ENCODE measurements at regions not wholly inside any gene's neighbourhood (a gene's known extent, or its start where the extent isn't known, plus 50 kb on each side); places are given as distances from the start of the nearest gene placed in this dataset.

DNA sequence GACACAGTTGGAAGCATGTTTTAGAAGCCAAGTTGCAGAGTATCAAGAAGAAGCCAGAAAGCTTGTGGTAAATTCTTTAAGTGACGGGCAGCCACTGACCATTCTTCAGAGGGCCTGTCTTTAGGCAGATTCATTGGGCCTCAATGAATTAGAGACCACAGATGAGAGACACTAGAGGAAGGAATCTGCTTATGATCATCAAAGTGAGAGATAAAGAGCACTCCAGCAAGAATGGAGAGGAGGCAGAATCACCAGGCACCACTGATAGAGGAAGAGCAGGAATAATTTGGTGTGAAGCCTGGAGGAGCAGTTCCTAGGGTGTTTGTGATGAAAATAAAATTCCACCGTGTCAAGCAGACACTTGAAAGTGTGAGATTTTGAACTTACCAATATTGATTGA, 365.9 kb upstream of the SLC30A5 start:
- H3K9me3 ChIP-seq (ENCODE audit: control insufficient read depth, insufficient read depth, low read depth, low read length), result no peaks in the 10 kb centered on the region
- no peaks in the 10 kb centered on the region for H3K4me1 ChIP-seq (ENCODE audit: control insufficient read depth, insufficient read depth, low read length)
- no peak overlapping the region for H3K27ac ChIP-seq (ENCODE audit: low read depth, low read length)
- no peaks in the 10 kb centered on the region for H3K36me3 ChIP-seq (ENCODE audit: control insufficient read depth, insufficient read depth, low read length)
- no peak overlapping the region for H3K4me3 ChIP-seq (ENCODE audit: low read depth, low read length)
- no peaks in the 10 kb centered on the region for H3K27me3 ChIP-seq (ENCODE audit: control insufficient read depth, insufficient read depth, low read length)
- H3K9ac ChIP-seq (ENCODE audit: low read length), result no peak overlapping the region

- H3K27me3 ChIP-seq (ENCODE audit: control insufficient read depth, insufficient read depth, low read length), result no peaks in the 10 kb centered on the region
These were observed 364.1 kb upstream of the SLC30A5 start for GRCh38 chr5:68729678-68730077.

GRCh38 chr5:68730220-68730978, 363.4 kb upstream of the SLC30A5 start:
- H3K9ac ChIP-seq (ENCODE audit: low read length), result no peak overlapping the region
- H3K4me1 ChIP-seq (ENCODE audit: control insufficient read depth, insufficient read depth, low read length), result no peaks in the 10 kb centered on the region
- H3K4me3 ChIP-seq (ENCODE audit: low read depth, low read length), result no peak overlapping the region
- no peaks in the 10 kb centered on the region for H3K9me3 ChIP-seq (ENCODE audit: control insufficient read depth, insufficient read depth, low read depth, low read length)
- no peaks in the 10 kb centered on the region for H3K27me3 ChIP-seq (ENCODE audit: control insufficient read depth, insufficient read depth, low read length)
- H3K36me3 ChIP-seq (ENCODE audit: control insufficient read depth, insufficient read depth, low read length), result no peaks in the 10 kb centered on the region
- H3K27ac ChIP-seq (ENCODE audit: low read depth, low read length), result no peak overlapping the region

More at GRCh38 chr5:68729678-68730077, 364.1 kb upstream of the SLC30A5 start:
- H3K4me3 ChIP-seq (ENCODE audit: low read depth, low read length), result no peak overlapping the region
- no peak overlapping the region for H3K9ac ChIP-seq (ENCODE audit: low read length)
- no peaks in the 10 kb centered on the region for H3K4me1 ChIP-seq (ENCODE audit: control insufficient read depth, insufficient read depth, low read length)
- H3K27ac ChIP-seq (ENCODE audit: low read depth, low read length), result no peak overlapping the region
- no peaks in the 10 kb centered on the region for H3K9me3 ChIP-seq (ENCODE audit: control insufficient read depth, insufficient read depth, low read depth, low read length)
- no peaks in the 10 kb centered on the region for H3K36me3 ChIP-seq (ENCODE audit: control insufficient read depth, insufficient read depth, low read length)

GRCh38 chr5:68730979-68731654, 362.7 kb upstream of the SLC30A5 start:
- Histone ChIP-seq H3K27me3 (ENCODE audit: control insufficient read depth, insufficient read depth, low read length) (no peaks in the 10 kb centered on the region), H3K27ac (ENCODE audit: low read depth, low read length) (no peak overlapping the region), H3K9ac (ENCODE audit: low read length) (no peak overlapping the region), H3K4me3 (ENCODE audit: low read depth, low read length) (no peak overlapping the region), H3K4me1 (ENCODE audit: control insufficient read depth, insufficient read depth, low read length) (no peaks in the 10 kb centered on the region), H3K36me3 (ENCODE audit: control insufficient read depth, insufficient read depth, low read length) (no peaks in the 10 kb centered on the region), H3K9me3 (ENCODE audit: control insufficient read depth, insufficient read depth, low read depth, low read length) (no peaks in the 10 kb centered on the region)

DNA sequence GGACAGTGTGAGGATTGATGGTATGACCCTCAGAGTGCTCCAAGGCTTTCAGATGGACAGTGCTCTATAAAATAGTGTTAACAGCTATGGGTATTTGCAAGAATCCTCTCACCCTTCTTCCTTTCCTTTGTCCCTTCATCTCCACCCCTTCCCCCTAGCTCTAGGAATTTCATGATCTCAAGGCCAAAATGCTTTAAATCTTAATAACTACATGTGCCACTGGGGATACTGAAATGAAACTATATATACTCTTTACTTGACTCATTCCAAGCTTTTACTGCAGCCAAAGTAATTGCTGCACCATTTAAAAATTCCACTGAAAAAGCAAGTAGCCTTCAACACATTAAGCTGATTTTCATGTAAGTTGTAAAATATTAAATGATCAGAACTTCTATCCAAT, 361.6 kb upstream of the SLC30A5 start:
- Histone ChIP-seq H3K27ac (ENCODE audit: low read depth, low read length) (no peak overlapping the region), H3K9ac (ENCODE audit: low read length) (no peak overlapping the region), H3K27me3 (ENCODE audit: control insufficient read depth, insufficient read depth, low read length) (no peaks in the 10 kb centered on the region), H3K4me1 (ENCODE audit: control insufficient read depth, insufficient read depth, low read length) (no peaks in the 10 kb centered on the region), H3K9me3 (ENCODE audit: control insufficient read depth, insufficient read depth, low read depth, low read length) (no peaks in the 10 kb centered on the region), H3K4me3 (ENCODE audit: low read depth, low read length) (no peak overlapping the region), H3K36me3 (ENCODE audit: control insufficient read depth, insufficient read depth, low read length) (no peaks in the 10 kb centered on the region)

DNA sequence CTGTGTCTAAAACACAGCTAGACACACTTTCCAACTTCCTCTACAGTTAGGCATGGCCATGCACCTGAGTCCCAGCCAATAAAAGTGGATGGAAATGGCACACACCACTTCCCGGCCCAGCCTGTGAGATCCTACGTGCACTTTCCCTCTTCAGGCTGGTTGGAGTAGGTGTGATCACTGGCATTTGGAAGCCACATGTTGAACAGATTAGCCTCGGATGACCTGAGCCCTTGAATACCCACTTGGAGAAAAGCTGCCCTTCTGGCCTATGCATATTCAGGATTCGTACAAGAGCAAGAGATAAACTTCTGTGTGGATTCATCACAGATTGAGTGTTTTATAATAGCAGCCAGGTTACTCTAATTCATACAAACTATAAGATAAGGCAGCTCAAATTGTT, 359.0 kb upstream of the SLC30A5 start:
- H3K36me3 ChIP-seq (ENCODE audit: control insufficient read depth, insufficient read depth, low read length), result no peaks in the 10 kb centered on the region
- H3K9me3 ChIP-seq (ENCODE audit: control insufficient read depth, insufficient read depth, low read depth, low read length), result no peaks in the 10 kb centered on the region
- no peak overlapping the region for H3K27ac ChIP-seq (ENCODE audit: low read depth, low read length)
- no peaks in the 10 kb centered on the region for H3K27me3 ChIP-seq (ENCODE audit: control insufficient read depth, insufficient read depth, low read length)
- no peak overlapping the region for H3K9ac ChIP-seq (ENCODE audit: low read length)
- no peaks in the 10 kb centered on the region for H3K4me1 ChIP-seq (ENCODE audit: control insufficient read depth, insufficient read depth, low read length)
- no peak overlapping the region for H3K4me3 ChIP-seq (ENCODE audit: low read depth, low read length)

- H3K36me3 ChIP-seq (ENCODE audit: control insufficient read depth, insufficient read depth, low read length), result no peaks in the 10 kb centered on the region
- H3K4me1 ChIP-seq (ENCODE audit: control insufficient read depth, insufficient read depth, low read length), result no peaks in the 10 kb centered on the region
- no peak overlapping the region for H3K4me3 ChIP-seq (ENCODE audit: low read depth, low read length)
- no peaks in the 10 kb centered on the region for H3K9me3 ChIP-seq (ENCODE audit: control insufficient read depth, insufficient read depth, low read depth, low read length)
- no peaks in the 10 kb centered on the region for H3K27me3 ChIP-seq (ENCODE audit: control insufficient read depth, insufficient read depth, low read length)
- H3K27ac ChIP-seq (ENCODE audit: low read depth, low read length), result no peak overlapping the region
- no peak overlapping the region for H3K9ac ChIP-seq (ENCODE audit: low read length)
These were observed 355.6 kb upstream of the SLC30A5 start for GRCh38 chr5:68738236-68738635.

- Histone ChIP-seq H3K4me3 (ENCODE audit: low read depth, low read length) (no peak overlapping the region), H3K27ac (ENCODE audit: low read depth, low read length) (no peak overlapping the region), H3K36me3 (ENCODE audit: control insufficient read depth, insufficient read depth, low read length) (no peaks in the 10 kb centered on the region), H3K4me1 (ENCODE audit: control insufficient read depth, insufficient read depth, low read length) (no peaks in the 10 kb centered on the region), H3K27me3 (ENCODE audit: control insufficient read depth, insufficient read depth, low read length) (no peaks in the 10 kb centered on the region), H3K9ac (ENCODE audit: low read length) (no peak overlapping the region), H3K9me3 (ENCODE audit: control insufficient read depth, insufficient read depth, low read depth, low read length) (no peaks in the 10 kb centered on the region)
These were observed 355.0 kb upstream of the SLC30A5 start for GRCh38 chr5:68738841-68739240.

GRCh38 chr5:68739752-68740151, 354.1 kb upstream of the SLC30A5 start:
- H3K36me3 ChIP-seq (ENCODE audit: control insufficient read depth, insufficient read depth, low read length), result no peaks in the 10 kb centered on the region
- H3K9ac ChIP-seq (ENCODE audit: low read length), result no peak overlapping the region
- no peaks in the 10 kb centered on the region for H3K27me3 ChIP-seq (ENCODE audit: control insufficient read depth, insufficient read depth, low read length)
- H3K4me1 ChIP-seq (ENCODE audit: control insufficient read depth, insufficient read depth, low read length), result no peaks in the 10 kb centered on the region
- no peak overlapping the region for H3K4me3 ChIP-seq (ENCODE audit: low read depth, low read length)
- H3K9me3 ChIP-seq (ENCODE audit: control insufficient read depth, insufficient read depth, low read depth, low read length), result no peaks in the 10 kb centered on the region
- no peak overlapping the region for H3K27ac ChIP-seq (ENCODE audit: low read depth, low read length)

- H3K4me3 ChIP-seq (ENCODE audit: low read depth, low read length), result no peak overlapping the region
- no peaks in the 10 kb centered on the region for H3K27me3 ChIP-seq (ENCODE audit: control insufficient read depth, insufficient read depth, low read length)
- H3K9me3 ChIP-seq (ENCODE audit: control insufficient read depth, insufficient read depth, low read depth, low read length), result no peaks in the 10 kb centered on the region
- H3K27ac ChIP-seq (ENCODE audit: low read depth, low read length), result no peak overlapping the region
- H3K4me1 ChIP-seq (ENCODE audit: control insufficient read depth, insufficient read depth, low read length), result no peaks in the 10 kb centered on the region
- no peaks in the 10 kb centered on the region for H3K36me3 ChIP-seq (ENCODE audit: control insufficient read depth, insufficient read depth, low read length)
- H3K9ac ChIP-seq (ENCODE audit: low read length), result no peak overlapping the region
These were observed 353.4 kb upstream of the SLC30A5 start for GRCh38 chr5:68740226-68740910.

DNA sequence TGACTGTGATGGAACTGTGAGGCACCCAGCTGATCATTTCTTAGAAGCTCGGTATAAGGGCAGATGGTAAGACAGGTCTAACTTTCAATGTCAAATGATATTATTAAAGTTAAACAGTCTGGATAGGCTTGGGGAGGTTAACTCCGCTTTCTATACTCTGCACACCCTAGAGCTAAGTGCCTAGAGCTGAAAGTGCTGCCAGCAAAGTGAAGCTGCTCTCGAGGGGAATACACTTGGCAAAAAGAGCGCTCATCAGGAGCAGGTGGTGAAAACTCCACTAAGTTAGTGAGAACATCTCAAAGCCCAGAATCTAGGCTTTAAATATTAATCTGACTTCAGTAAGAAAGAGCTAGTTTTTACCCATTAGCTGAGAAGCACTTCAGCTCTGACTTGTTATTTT, 349.6 kb upstream of the SLC30A5 start:
- H3K27me3 ChIP-seq (ENCODE audit: control insufficient read depth, insufficient read depth, low read length), result no peaks in the 10 kb centered on the region
- H3K27ac ChIP-seq (ENCODE audit: low read depth, low read length), result no peak overlapping the region
- no peaks in the 10 kb centered on the region for H3K4me1 ChIP-seq (ENCODE audit: control insufficient read depth, insufficient read depth, low read length)
- H3K4me3 ChIP-seq (ENCODE audit: low read depth, low read length), result no peak overlapping the region
- no peak overlapping the region for H3K9ac ChIP-seq (ENCODE audit: low read length)
- no peaks in the 10 kb centered on the region for H3K9me3 ChIP-seq (ENCODE audit: control insufficient read depth, insufficient read depth, low read depth, low read length)
- no peaks in the 10 kb centered on the region for H3K36me3 ChIP-seq (ENCODE audit: control insufficient read depth, insufficient read depth, low read length)
